DMS153 (cell line): ENCODE measurements at regions not wholly inside any gene's neighbourhood (a gene's known extent, or its start where the extent isn't known, plus 50 kb on each side); places are given as distances from the start of the nearest gene placed in this dataset.

ENCODE experiments used
- DNase-seq: peaks from one replicate; lab custom pipeline; 2025; lab: John Stamatoyannopoulos, UW

DNA sequence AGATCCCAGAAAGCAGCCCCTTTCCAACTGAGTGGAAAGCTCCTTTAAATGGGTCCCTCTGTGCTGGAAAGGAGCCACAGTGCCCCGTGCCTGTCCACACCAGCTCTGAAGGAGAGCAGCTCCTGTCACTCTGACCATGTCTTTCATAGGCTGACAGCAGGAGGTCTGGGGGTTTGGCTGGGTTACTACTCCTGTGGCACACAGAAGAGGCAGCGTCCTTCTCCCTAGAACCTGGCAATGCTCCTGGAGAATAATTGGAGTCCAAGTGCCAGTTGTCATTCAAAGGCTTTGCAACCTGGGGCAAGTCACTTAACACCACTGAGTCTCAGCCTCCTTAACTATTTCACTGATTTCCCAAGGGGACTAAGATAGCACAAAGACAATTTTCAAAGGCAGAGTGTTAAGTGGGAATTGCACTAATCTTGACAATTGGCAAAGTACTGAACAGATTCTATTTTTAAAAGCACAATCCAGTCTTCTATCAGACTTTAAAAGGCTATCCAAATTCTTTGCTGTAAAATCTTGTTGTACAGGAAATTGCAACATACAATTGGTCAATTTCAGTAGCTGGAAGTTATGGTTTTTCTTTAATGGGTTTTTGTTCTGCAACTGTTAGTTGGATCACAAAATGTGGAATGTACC, 457.2 kb downstream of the KIF16B start:
- DNase-seq = no peak

DNA sequence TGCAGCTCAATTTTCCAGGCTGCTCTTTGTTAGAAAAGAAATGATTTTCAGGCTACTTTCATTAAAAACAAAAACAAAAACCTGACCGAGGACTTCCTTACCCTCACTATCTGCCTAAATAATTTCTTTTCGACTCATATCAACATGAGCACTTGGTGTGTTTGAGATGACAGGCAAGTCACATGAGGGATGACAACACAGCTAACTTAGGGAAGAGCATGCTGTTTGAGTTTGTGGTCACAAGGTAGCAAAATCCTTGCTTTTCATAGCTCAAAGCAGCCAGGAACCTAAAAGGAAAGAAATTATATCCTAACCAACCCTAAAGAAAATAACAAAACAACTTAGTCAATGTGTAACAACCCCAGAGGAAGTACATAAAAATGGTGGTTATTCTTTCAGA, 459.5 kb downstream of the KIF16B start:
- no peak for DNase-seq

DNA sequence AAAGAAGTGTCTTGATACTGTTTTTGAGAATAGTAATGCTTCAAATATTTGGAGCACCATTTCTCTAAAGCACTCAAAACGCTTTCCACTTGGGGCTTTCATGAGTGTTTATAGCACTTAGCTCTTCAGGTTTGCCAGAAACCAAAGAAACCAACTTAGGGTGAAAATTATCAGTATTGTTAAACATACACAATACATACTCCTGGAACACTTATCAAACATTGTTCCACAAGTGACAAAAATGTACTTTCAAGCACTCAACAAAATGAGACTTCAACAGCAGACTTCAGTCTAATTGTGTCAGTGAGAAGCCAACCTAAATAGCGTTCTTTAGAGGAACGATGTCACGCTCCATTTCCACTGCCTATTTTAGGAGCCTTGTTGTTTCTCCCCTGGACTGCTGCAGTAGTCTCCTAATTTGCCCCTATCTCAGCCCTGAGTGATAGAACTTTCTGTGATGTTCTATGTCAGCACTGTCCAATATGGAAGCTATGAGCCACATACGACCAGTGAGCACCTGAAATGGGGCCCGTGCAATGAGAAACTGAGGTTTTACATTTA, 461.3 kb downstream of the KIF16B start:
- DNase-seq = no peak

DNA sequence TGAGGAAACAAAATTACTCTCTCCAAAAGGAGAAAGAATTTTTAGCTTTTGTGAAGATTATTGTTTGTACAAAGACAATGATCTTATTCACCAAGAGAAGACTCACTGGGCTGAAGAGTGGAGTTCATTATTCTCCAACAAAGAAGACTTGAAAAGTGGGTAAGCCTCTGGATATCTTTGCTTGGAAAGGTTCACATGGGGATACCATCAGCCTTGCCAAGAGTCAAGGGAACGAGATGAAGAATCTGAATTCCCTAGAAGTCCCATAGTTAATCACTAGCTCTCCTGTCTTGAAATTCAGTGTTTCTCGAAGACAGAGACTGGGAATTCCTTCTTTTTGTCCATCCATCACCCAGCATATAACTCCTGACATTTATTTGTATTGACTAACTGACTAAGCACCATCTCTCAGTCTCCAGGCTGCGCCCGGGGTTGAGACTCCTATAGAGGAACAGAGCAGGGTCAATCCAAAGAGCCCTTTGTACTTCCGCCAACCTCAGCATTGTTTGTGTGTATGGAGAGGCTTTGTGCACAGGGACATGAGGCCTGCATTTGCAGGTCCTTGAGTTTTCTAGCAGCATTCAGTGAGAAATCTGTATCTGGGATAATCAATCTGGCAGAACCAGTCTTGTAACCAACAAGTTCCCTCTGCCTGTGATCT, 461.9 kb downstream of the KIF16B start:
- no peak for DNase-seq

DNA sequence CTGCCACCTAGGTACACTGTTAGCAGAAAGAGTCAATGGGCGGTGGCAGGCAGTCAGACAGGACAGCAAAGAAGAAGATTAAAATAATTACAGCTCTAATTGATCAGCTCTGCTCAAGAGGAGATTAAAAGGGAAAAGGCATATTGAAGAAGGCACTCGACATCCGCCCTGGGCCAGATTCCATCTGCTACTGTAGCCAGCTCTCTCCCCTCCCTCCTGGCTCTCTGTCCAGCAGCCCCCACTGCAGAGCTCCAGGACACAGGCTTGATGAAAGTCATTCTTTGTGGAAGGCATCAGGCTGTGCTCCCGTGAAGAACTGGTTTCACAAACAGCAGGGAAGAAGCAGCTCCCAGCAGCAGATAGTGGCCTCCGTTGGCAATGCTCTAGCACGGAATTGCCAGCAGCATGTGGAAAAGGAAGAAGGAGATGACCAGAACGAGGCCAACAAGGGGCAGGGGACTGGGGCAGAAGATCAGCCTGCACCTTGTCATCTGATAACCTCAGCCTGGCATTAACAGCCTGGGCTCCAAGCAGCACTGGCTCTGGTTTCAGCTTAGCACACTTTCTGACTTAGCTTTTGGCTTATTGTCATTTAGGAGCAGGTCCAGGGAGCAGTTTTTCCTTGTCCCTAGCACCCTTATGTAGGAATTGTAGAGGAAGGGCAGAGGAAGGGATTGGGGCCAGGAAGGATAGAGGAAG, 465.9 kb downstream of the KIF16B start:
- DNase-seq = no peak

DNA sequence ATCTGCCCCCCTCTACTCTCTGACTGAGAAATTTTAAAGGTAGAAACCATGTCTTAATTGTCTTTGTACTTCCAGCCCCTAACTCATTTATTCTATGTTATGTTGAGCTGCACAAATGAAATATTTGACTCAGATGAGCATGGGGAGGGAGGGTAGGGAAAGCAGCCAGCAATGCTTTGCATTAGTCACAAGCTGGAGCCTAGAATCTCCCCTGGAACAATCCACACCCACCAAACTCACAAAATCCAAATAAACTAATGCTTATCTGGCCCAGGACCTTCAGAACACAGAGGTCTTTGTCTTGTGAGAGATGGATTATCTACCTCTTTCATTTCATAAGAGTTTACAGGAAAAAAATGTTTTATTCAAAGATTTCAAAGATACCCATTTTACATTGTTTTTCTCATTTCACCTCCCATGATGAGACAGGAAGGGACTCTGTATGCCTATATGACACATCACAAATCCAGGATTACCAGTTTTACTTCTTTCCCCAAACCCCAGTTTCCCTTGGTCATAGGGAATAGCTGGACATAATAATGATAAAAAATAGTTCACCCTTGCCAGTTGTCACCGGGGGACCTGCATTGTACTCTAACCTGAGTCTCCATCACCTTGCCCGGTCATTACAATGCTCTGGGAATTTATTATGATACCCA, 466.9 kb downstream of the KIF16B start:
- no peak for DNase-seq

DNA sequence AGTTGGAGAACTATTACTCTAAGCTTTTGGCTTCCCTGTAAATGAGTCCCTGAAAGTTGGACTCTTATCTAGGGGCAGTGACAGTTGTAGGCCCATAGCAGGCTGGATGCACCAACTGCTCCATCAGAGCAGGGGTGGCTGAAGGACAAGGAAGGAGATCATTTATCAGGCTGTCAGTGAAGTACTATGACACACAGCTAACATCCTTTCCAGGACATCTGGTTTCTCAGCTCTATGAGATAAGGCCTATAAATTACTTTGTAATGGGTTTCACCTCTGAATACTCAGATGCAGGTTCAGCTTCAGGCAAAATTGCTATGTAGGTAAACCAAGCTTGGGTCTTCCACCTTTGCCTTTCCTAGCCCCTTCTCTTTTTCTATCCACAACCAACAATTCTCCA, 468.5 kb downstream of the KIF16B start:
- DNase-seq = no peak
